IMR-90 (cell line): ENCODE measurements at regions not wholly inside any gene's neighbourhood (a gene's known extent, or its start where the extent isn't known, plus 50 kb on each side); places are given as distances from the start of the nearest gene placed in this dataset.

Experiments used
- ATAC-seq: fragments of 200-7000 bp; cut with Tn5 transposase; 2 replicates; pipeline ENCODE4 v1.9.1; 2020; ENCODE audit warnings: low read depth, mild to moderate bottlenecking, moderate library complexity
- BruUV-seq: library from RNA; stranded (reverse); fragments of 400-500 nt; replicated peaks from 2 replicates; lab custom pipeline; 2021; lab: Mats Ljungman, UMichigan
- CTCF ChIA-PET: fragments of 300-600 bp; formaldehyde crosslinking; extraction: SDS; loops from one replicate; lab custom pipeline; 2021; ENCODE audit warnings: antibody characterized with exemption; lab: Yijun Ruan, JAX
- POLR2A ChIA-PET: fragments of 300-600 bp; sonication (Branson Sonifier 250); formaldehyde crosslinking; loops from one replicate; lab custom pipeline; 2022; ENCODE audit warnings: antibody characterized with exemption; ENCODE audit not compliant: unreplicated experiment; lab: Charles Lee
- DNase-seq: peaks from one replicate; pipeline ENCODE4 v3.0.0; 2013
- H2AFZ ChIP-seq: replicated peaks from 2 replicates; pipeline ENCODE3; 2013; ENCODE audit warnings: low read length, mild to moderate bottlenecking; ENCODE audit not compliant: poor library complexity
- H2AK5ac ChIP-seq: 2 replicates; pipeline ENCODE4 v1.6.1; 2013; ENCODE audit warnings: low read depth, low read length, inconsistent platforms
- H2AK9ac ChIP-seq: replicated peaks from 2 replicates; pipeline ENCODE3; 2013; ENCODE audit warnings: mild to moderate bottlenecking, low read depth, low read length, moderate library complexity; ENCODE audit not compliant: poor library complexity
- H2BK120ac ChIP-seq: 2 replicates; pipeline ENCODE4 v1.6.1; 2013; ENCODE audit warnings: low read depth, low read length, inconsistent platforms
- H2BK15ac ChIP-seq: 3 replicates; pipeline ENCODE4 v1.6.1; 2013; ENCODE audit warnings: low read depth, low read length, inconsistent platforms
- H2BK20ac ChIP-seq: 2 replicates; pipeline ENCODE4 v1.6.1; 2013; ENCODE audit warnings: low read depth, mild to moderate bottlenecking, inconsistent platforms, low read length, moderate library complexity
- H2BK5ac ChIP-seq: 2 replicates; pipeline ENCODE4 v1.6.1; 2013; ENCODE audit warnings: mild to moderate bottlenecking, low read depth, low read length, inconsistent platforms; ENCODE audit not compliant: poor library complexity, severe bottlenecking
- H3K14ac ChIP-seq: replicated peaks from 2 replicates; pipeline ENCODE4 v1.6.1; 2013; ENCODE audit warnings: low read depth, low read length, inconsistent platforms
- H3K18ac ChIP-seq: 2 replicates; pipeline ENCODE4 v1.6.1; 2013; ENCODE audit warnings: low read depth, low read length, control low read depth
- H3K23ac ChIP-seq: 2 replicates; pipeline ENCODE4 v1.6.1; 2013; ENCODE audit warnings: low read depth, low read length, inconsistent platforms
- H3K27ac ChIP-seq: 2 replicates; pipeline ENCODE4 v1.5.1; 2013; ENCODE audit warnings: mild to moderate bottlenecking, control low read depth, low read length; ENCODE audit not compliant: insufficient read depth
- H3K27me3 ChIP-seq: 2 replicates; pipeline ENCODE4 v1.6.1; 2013; ENCODE audit warnings: low read length; ENCODE audit not compliant: control insufficient read depth, insufficient read depth
- H3K36me3 ChIP-seq: 2 replicates; pipeline ENCODE4 v1.6.1; 2013; ENCODE audit warnings: low read length, mixed read lengths; ENCODE audit not compliant: control insufficient read depth, insufficient read depth
- H3K4ac ChIP-seq: 2 replicates; pipeline ENCODE4 v1.6.1; 2013; ENCODE audit warnings: low read depth, low read length, inconsistent platforms
- H3K4me1 ChIP-seq: 2 replicates; pipeline ENCODE4 v1.6.1; 2013; ENCODE audit warnings: low read length, mixed read lengths; ENCODE audit not compliant: control insufficient read depth, insufficient read depth
- H3K4me2 ChIP-seq: 2 replicates; pipeline ENCODE4 v1.6.1; 2013; ENCODE audit warnings: low read depth, mild to moderate bottlenecking, control low read depth, low read length, moderate library complexity
- H3K4me3 ChIP-seq: 2 replicates; pipeline ENCODE4 v1.5.1; 2013; ENCODE audit warnings: low read depth, mild to moderate bottlenecking, control low read depth, low read length, moderate library complexity; ENCODE audit not compliant: insufficient read depth
- H3K56ac ChIP-seq: 2 replicates; pipeline ENCODE4 v1.6.1; 2013; ENCODE audit warnings: low read length, inconsistent platforms; ENCODE audit not compliant: insufficient read depth; ENCODE audit errors: extremely low read depth
- H3K79me1 ChIP-seq, 2 experiments: 2 replicates each; pipeline ENCODE4 v1.6.1; 2013; ENCODE audit warnings: low read length in 2 of 2, inconsistent platforms in 1 of 2, low read depth in 1 of 2
- H3K9ac ChIP-seq: 2 replicates; pipeline ENCODE4 v1.6.1; 2013; ENCODE audit warnings: low read depth, low read length, control low read depth
- H3K9me1 ChIP-seq: 2 replicates; pipeline ENCODE4 v1.6.1; 2013; ENCODE audit warnings: low read length, inconsistent platforms; ENCODE audit not compliant: insufficient read depth
- H3K9me3 ChIP-seq: 2 replicates; pipeline ENCODE4 v1.6.1; 2013; ENCODE audit warnings: low read length; ENCODE audit not compliant: control insufficient read depth, insufficient read depth
- H4K20me1 ChIP-seq: 2 replicates; pipeline ENCODE4 v1.6.1; 2013; ENCODE audit warnings: low read length, inconsistent platforms; ENCODE audit not compliant: insufficient read depth
- H4K5ac ChIP-seq: 2 replicates; pipeline ENCODE4 v1.6.1; 2013; ENCODE audit warnings: mild to moderate bottlenecking, low read depth, low read length, control low read depth
- H4K8ac ChIP-seq, 2 experiments: 2 replicates each; pipeline ENCODE4 v1.6.1; 2013; ENCODE audit warnings: low read depth in 2 of 2, low read length in 2 of 2, control low read depth in 1 of 2, inconsistent platforms in 1 of 2
- H4K91ac ChIP-seq: 2 replicates; pipeline ENCODE4 v1.6.1; 2013; ENCODE audit warnings: low read depth, low read length, inconsistent platforms; ENCODE audit not compliant: insufficient read depth
- BHLHE40 ChIP-seq: fragments of 150-350 bp; IDR thresholded peaks from 2 replicates; pipeline ENCODE4 v1.6.1; 2016; ENCODE audit warnings: mild to moderate bottlenecking, low read depth, low read length
- CEBPB ChIP-seq: IDR thresholded peaks from 2 replicates; pipeline ENCODE4 v1.6.1; 2012; ENCODE audit warnings: low read depth, low read length, improper control_type of control experiment
- CHD1 ChIP-seq: IDR thresholded peaks from 2 replicates; pipeline ENCODE4 v1.6.1; 2012; ENCODE audit warnings: low read depth, low read length, improper control_type of control experiment
- CTCF ChIP-seq: conservative IDR thresholded peaks from 2 replicates; pipeline ENCODE4 v1.5.1; 2012; ENCODE audit warnings: mild to moderate bottlenecking, low read depth, low read length, improper control_type of control experiment
- FOS ChIP-seq: fragments of 150-350 bp; IDR thresholded peaks from 2 replicates; pipeline ENCODE4 v1.6.1; 2016; ENCODE audit warnings: low read depth, low read length
- MAFK ChIP-seq: IDR thresholded peaks from 2 replicates; pipeline ENCODE4 v1.6.1; 2012; ENCODE audit warnings: low read depth, low read length, improper control_type of control experiment
- MAZ ChIP-seq: IDR thresholded peaks from 2 replicates; pipeline ENCODE4 v1.6.1; 2012; ENCODE audit warnings: low read depth, mild to moderate bottlenecking, low read length, improper control_type of control experiment, moderate library complexity, borderline replicate concordance
- MXI1 ChIP-seq: IDR thresholded peaks from 2 replicates; pipeline ENCODE4 v1.6.1; 2012; ENCODE audit warnings: low read depth, mild to moderate bottlenecking, low read length, moderate library complexity, borderline replicate concordance
- NFE2L2 ChIP-seq: fragments of 150-350 bp; IDR thresholded peaks from 2 replicates; pipeline ENCODE4 v1.6.1; 2016; ENCODE audit warnings: low read depth, mild to moderate bottlenecking, low read length
- POLR2A ChIP-seq: IDR thresholded peaks from 2 replicates; pipeline ENCODE4 v1.6.1; 2012; ENCODE audit warnings: mild to moderate bottlenecking, low read depth, low read length
- RAD21 ChIP-seq: IDR thresholded peaks from 2 replicates; pipeline ENCODE4 v1.6.1; 2012; ENCODE audit warnings: low read length, improper control_type of control experiment
- RCOR1 ChIP-seq: IDR thresholded peaks from 2 replicates; pipeline ENCODE4 v1.6.1; 2012; ENCODE audit warnings: mild to moderate bottlenecking, low read length, improper control_type of control experiment; ENCODE audit not compliant: insufficient replicate concordance
- RFX5 ChIP-seq: IDR thresholded peaks from 2 replicates; pipeline ENCODE4 v1.8.0; 2012; ENCODE audit warnings: low read depth, mild to moderate bottlenecking, low read length, moderate library complexity
- SMC3 ChIP-seq: fragments of 150-350 bp; IDR thresholded peaks from 2 replicates; pipeline ENCODE4 v1.6.1; 2016; ENCODE audit warnings: low read depth, mild to moderate bottlenecking, antibody characterized with exemption, low read length, moderate library complexity
- WGBS, 2 experiments: methylation state at CpG; one replicate each; pipeline versions ENCODE4 v1.1.5 to v1.1.7; 2013; ENCODE audit warnings: missing lambda C conversion rate in 2 of 2; ENCODE audit not compliant: insufficient read length in 1 of 2; ENCODE audit errors: extremely low coverage in 2 of 2; 5-methylcytosine and 5-hydroxymethylcytosine counted together
- dilution Hi-C: fragments of 300-500 bp; cut with HindIII; formaldehyde crosslinking; loops from one replicate; pipeline ENCODE4 v1.14.3; 2018; ENCODE audit warnings: low sequenced_read_pairs; ENCODE audit not compliant: unreplicated experiment
- in situ Hi-C: fragments of 300-500 bp; cut with MboI; formaldehyde crosslinking; loops from 3 replicates; pipeline ENCODE4 v1.14.3; 2019; ENCODE audit warnings: low sequenced_read_pairs, inconsistent platforms, mixed read lengths
- intact Hi-C: fragments of 100-400 bp; cut with micrococcal nuclease; formaldehyde crosslinking; loops from 2 replicates; pipeline ENCODE4 v1.10.0; 2022
- TF ChIP-seq, protein P1 (sequence below): fragments of 150-350 bp; IDR thresholded peaks from 2 replicates; pipeline ENCODE4 v1.6.1; 2017; ENCODE audit warnings: mild to moderate bottlenecking, antibody characterized with exemption, low read length, low read depth
- TF ChIP-seq, protein P2 (sequence below): fragments of 150-350 bp; IDR thresholded peaks from 2 replicates; pipeline ENCODE4 v1.6.1; 2016; ENCODE audit warnings: low read depth, mild to moderate bottlenecking, low read length, moderate library complexity, borderline replicate concordance

DNA sequence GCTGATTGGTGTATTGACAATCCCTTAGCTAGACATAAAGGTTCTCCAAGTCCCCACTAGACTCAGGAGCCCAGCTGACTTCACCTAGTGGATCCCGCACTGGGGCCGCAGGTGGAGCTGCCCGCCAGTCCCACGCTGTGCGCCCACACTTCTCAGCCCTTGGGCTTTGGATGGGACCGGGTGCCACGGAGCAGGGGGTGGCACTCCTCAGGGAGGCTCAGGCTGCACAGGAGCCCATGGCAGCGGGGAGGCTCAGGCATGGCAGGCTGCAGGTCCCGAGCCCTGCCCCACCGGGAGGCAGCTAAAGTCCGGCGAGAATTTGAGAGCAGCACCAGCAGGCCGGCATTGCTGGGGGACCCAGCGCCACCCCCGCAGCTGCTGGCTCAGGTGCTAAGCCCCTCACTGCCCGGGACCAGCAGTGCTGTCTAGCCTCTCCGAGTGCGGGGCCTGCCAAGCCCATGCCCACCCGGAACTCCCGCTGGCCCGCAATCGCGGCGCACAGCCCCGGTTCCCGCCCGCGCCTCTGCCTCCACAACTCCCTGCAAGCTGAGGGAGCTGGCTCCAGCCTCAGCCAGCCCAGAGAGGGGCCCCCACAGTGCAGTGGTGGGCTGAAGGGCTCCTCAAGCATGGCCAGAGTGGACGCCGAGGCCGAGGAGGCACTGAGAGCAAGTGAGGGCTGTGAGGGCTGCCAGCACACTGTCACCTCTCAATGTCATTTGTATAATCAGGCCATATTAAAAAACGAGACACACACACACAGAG, 437.2 kb downstream of the CSNK1G3 start:
- Histone ChIP-seq H2AK9ac (no peak overlapping the region), H3K18ac (no peak overlapping the region), H3K23ac (no peak overlapping the region), H3K14ac (no peak overlapping the region), H3K27ac (no peak overlapping the region), H4K5ac (no peak overlapping the region), H3K9me3 (no peaks in the 10 kb centered on the region; the same call in 1 of the 2 replicates), H3K36me3 (no peaks in the 10 kb centered on the region), H3K4me2 (no peak overlapping the region), H3K27me3 (peaks cover 2% of the 10 kb centered on the region; the same call in 1 of the 2 replicates), H2AK5ac (no peak overlapping the region), H3K56ac (no peak overlapping the region), H2AFZ (no peak overlapping the region), H4K8ac (no peak overlapping the region), H4K91ac (no peak overlapping the region), H2BK20ac (no peak overlapping the region), H3K9me1 (no peaks in the 10 kb centered on the region), H3K4ac (no peak overlapping the region), H3K9ac (no peak overlapping the region), H3K79me1 (no peaks in the 10 kb centered on the region), H2BK5ac (no peak overlapping the region), H3K4me1 (peaks cover 2% of the 10 kb centered on the region; the same call in 1 of the 2 replicates), H4K20me1 (no peaks in the 10 kb centered on the region), H3K4me3 (no peak overlapping the region), H2BK15ac (no peak overlapping the region), H2BK120ac (no peak overlapping the region)
- ATAC-seq (no peak), DNase-seq (no peak)
- in situ Hi-C loops, result no loop called here
- WGBS, 2 experiments, result 95% methylated on average over 18 of the region's 32 CpGs; no CpG with 5 or more reads in 1 of the 2 experiments
- BruUV-seq, result no TSS peak
- dilution Hi-C loops, result no loop called here
- intact Hi-C loops, result no loop called here
- POLR2A ChIA-PET, result no interaction called here
- CTCF ChIA-PET, result no interaction called here
- TF ChIP-seq RAD21 (no peak), MXI1 (no peak), SMC3 (no peak), MAFK (no peak), NFE2L2 (no peak), POLR2A (no peak), FOS (no peak), RFX5 (no peak), CTCF (no peak), CHD1 (no peak), CEBPB (no peak), MAZ (no peak), BHLHE40 (no peak), RCOR1 (no peak)
- TF ChIP-seq, protein P1, sequence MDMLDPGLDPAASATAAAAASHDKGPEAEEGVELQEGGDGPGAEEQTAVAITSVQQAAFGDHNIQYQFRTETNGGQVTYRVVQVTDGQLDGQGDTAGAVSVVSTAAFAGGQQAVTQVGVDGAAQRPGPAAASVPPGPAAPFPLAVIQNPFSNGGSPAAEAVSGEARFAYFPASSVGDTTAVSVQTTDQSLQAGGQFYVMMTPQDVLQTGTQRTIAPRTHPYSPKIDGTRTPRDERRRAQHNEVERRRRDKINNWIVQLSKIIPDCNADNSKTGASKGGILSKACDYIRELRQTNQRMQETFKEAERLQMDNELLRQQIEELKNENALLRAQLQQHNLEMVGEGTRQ, result no peak
- TF ChIP-seq, protein P2, sequence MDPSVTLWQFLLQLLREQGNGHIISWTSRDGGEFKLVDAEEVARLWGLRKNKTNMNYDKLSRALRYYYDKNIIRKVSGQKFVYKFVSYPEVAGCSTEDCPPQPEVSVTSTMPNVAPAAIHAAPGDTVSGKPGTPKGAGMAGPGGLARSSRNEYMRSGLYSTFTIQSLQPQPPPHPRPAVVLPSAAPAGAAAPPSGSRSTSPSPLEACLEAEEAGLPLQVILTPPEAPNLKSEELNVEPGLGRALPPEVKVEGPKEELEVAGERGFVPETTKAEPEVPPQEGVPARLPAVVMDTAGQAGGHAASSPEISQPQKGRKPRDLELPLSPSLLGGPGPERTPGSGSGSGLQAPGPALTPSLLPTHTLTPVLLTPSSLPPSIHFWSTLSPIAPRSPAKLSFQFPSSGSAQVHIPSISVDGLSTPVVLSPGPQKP, result no peak
